SK-N-MC (cell line): ENCODE measurements at regions not wholly inside any gene's neighbourhood (a gene's known extent, or its start where the extent isn't known, plus 50 kb on each side); places are given as distances from the start of the nearest gene placed in this dataset.

Experiments used
- DNase-seq: peaks from one replicate; pipeline ENCODE4 v3.0.0-alpha.2; 2011; ENCODE audit warnings: low read depth, low spot score
- H3K27ac ChIP-seq: fragments of 200-600 bp; sonication (generic); 2 replicates; pipeline ENCODE4 v1.5.1; 2016; ENCODE audit warnings: mixed run types
- H3K36me3 ChIP-seq: fragments of 200-600 bp; sonication (generic); 2 replicates; pipeline ENCODE4 v1.6.1; 2017; ENCODE audit warnings: antibody characterized with exemption, low read length, mixed read lengths; ENCODE audit not compliant: insufficient read depth
- H3K4me3 ChIP-seq: fragments of 200-600 bp; sonication (generic); 2 replicates; pipeline ENCODE4 v1.5.1; 2016
- H3K9ac ChIP-seq: fragments of 200-600 bp; sonication (generic); 2 replicates; pipeline ENCODE4 v1.8.0; 2017; ENCODE audit warnings: mixed run types, mixed read lengths; ENCODE audit not compliant: insufficient read length
- H3K9me3 ChIP-seq: fragments of 200-600 bp; sonication (generic); 2 replicates; pipeline ENCODE4 v1.6.1; 2017; ENCODE audit warnings: low read depth, mild to moderate bottlenecking, antibody characterized with exemption, low read length, moderate library complexity, mixed read lengths
- EZH2 ChIP-seq: fragments of 200-600 bp; sonication (generic); IDR thresholded peaks from one replicate; pipeline ENCODE4 v1.6.1; 2017; ENCODE audit warnings: antibody characterized with exemption
- FOXP2 ChIP-seq: optimal IDR thresholded peaks from 2 replicates; pipeline ENCODE3; 2011; ENCODE audit warnings: mild to moderate bottlenecking, moderate library complexity; ENCODE audit not compliant: insufficient read depth; ENCODE audit errors: extremely low read length, control extremely low read depth
- POLR2AphosphoS5 ChIP-seq: IDR thresholded peaks from 2 replicates; pipeline ENCODE4 v1.6.1; 2012; ENCODE audit warnings: mild to moderate bottlenecking, low read depth, low read length, borderline replicate concordance

DNA sequence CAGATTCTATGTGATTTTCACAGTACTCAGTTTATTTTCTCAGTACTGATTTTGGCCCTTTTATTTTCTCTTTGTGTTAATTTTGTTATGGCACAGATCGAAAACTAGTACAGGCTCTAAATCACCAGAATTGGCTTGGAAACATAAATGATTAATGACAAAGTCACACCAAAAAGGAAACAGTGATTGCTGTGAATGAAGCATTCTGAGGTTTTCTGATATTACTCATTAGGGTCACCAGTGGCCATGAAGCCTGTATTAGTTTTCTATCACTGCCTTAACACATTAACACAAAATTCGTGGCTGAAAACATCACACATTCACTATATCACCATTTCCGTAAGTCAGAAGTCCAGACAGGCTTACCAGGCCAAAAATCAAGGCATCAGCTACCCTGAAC is 343.0 kb upstream of the THRB start:
- no peak overlapping the region for H3K4me3 ChIP-seq
- TF ChIP-seq FOXP2 (no peak), EZH2 (no peak), POLR2AphosphoS5 (no peak)
- no peak overlapping the region for H3K27ac ChIP-seq
- no peaks in the 10 kb centered on the region for H3K36me3 ChIP-seq
- no peak for DNase-seq
- H3K9ac ChIP-seq = no peak overlapping the region
- H3K9me3 ChIP-seq = no peaks in the 10 kb centered on the region

- no peaks in the 10 kb centered on the region for H3K36me3 ChIP-seq
- TF ChIP-seq FOXP2 (no peak), POLR2AphosphoS5 (no peak), EZH2 (no peak)
- DNase-seq = no peak
- H3K27ac ChIP-seq = no peak overlapping the region
- H3K9ac ChIP-seq = no peak overlapping the region
- H3K9me3 ChIP-seq = no peaks in the 10 kb centered on the region
- H3K4me3 ChIP-seq = no peak overlapping the region
Measured at GRCh38 chr3:24838533-24838932, 343.9 kb upstream of the THRB start.

- H3K9ac ChIP-seq = no peak overlapping the region
- no peak for TF ChIP-seq FOXP2
- no peak for TF ChIP-seq POLR2AphosphoS5
- no peak for TF ChIP-seq EZH2
- no peaks in the 10 kb centered on the region for H3K9me3 ChIP-seq
- no peak for DNase-seq
- no peak overlapping the region for H3K27ac ChIP-seq
- H3K4me3 ChIP-seq = no peak overlapping the region
- no peaks in the 10 kb centered on the region for H3K36me3 ChIP-seq
Measured at GRCh38 chr3:24843955-24844354, 349.3 kb upstream of the THRB start.

DNA sequence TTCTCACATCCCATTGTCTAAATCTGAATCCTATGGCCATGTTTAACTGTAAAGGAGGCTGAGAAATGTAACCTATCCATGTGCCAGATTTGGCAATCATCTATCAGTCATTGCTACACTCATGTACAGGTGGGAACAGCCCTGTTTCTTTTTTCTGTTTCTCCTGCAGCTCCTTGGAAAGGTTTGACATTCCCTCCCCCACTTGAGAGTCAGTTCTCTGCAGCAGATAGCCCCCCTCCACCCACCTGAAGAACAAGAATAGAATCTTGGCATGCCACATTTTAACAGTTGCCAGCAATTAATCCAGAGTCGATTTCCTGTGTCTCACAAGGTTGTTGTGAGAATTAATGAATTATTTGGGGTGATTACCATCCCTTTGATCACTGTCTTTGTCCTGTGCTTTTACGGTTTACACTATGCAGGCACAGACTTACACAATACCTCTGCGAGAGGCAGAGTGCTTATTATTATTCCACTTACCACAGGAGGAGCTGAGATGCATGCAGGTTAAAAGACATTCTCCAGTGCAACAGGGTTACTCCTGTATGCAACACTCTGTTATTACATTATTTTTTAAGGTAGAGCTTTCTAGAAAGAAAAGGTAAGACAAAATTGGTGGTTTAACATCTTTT is 351.0 kb upstream of the THRB start:
- no peak overlapping the region for H3K9ac ChIP-seq
- no peaks in the 10 kb centered on the region for H3K36me3 ChIP-seq
- TF ChIP-seq FOXP2 (no peak), EZH2 (no peak), POLR2AphosphoS5 (no peak)
- DNase-seq = no peak
- no peak overlapping the region for H3K4me3 ChIP-seq
- H3K27ac ChIP-seq = no peak overlapping the region
- H3K9me3 ChIP-seq = no peaks in the 10 kb centered on the region

DNA sequence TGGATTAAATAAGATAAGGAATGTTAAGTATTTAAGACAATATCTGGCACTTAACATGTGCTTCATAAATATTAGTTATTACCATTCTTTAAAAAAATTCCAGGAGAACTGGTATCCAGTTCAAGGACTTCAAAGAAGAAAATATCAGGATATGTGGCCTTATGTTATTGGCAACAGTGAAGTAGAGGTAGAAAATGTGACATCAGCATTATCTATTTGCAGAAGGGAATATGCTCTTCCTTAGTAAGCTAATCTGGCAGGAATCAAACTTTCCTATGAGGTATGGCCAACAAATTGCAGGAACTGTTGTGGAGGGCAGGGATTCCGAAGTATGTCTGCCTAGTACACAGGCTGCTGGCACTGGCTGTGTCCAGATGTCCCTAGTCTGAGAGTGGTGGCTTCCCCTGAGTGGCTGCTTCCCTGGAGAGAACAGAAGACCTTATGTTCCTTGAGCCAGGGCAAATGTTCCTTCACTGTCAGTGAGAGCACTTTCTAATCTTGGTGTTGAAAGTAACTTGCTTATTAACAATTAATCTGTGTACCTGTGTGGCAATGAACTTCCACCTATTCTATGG is 351.7 kb upstream of the THRB start:
- no peak overlapping the region for H3K9ac ChIP-seq
- no peak for DNase-seq
- TF ChIP-seq POLR2AphosphoS5 (no peak), FOXP2 (no peak), EZH2 (no peak)
- H3K4me3 ChIP-seq = no peak overlapping the region
- no peaks in the 10 kb centered on the region for H3K36me3 ChIP-seq
- H3K27ac ChIP-seq = no peak overlapping the region
- H3K9me3 ChIP-seq = no peaks in the 10 kb centered on the region

- Histone ChIP-seq H3K36me3 (no peaks in the 10 kb centered on the region), H3K4me3 (no peak overlapping the region), H3K9ac (no peak overlapping the region), H3K9me3 (no peaks in the 10 kb centered on the region), H3K27ac (no peak overlapping the region)
- TF ChIP-seq FOXP2 (no peak), POLR2AphosphoS5 (no peak), EZH2 (no peak)
- no peak for DNase-seq
Measured at GRCh38 chr3:24850245-24850644, 355.6 kb upstream of the THRB start.

GRCh38 chr3:24853685-24854490 is 359.2 kb upstream of the THRB start:
- DNase-seq = no peak
- Histone ChIP-seq H3K36me3 (no peaks in the 10 kb centered on the region), H3K4me3 (no peak overlapping the region), H3K9ac (no peak overlapping the region), H3K9me3 (no peaks in the 10 kb centered on the region), H3K27ac (no peak overlapping the region)
- TF ChIP-seq FOXP2 = no peak
- no peak for TF ChIP-seq POLR2AphosphoS5
- no peak for TF ChIP-seq EZH2

DNA sequence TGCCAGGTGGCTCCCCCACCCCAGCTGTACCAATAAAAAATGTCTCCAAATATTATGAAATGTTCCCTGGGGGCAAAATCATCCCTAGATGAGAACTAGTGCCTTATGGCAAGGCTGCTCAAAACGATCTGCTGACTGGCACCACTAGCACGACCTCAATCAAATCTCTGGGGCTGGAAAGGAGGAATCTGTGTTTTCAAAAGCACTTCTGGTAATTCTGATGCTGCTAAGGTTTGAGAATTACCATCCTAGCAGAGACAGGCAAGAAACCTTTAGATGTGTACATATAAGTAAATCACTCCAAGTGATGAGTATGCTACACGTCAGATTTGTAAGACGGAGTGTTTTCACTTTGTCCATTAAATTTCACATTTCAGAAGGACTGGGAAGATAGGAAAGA is 360.1 kb upstream of the THRB start:
- DNase-seq = no peak
- H3K36me3 ChIP-seq = no peaks in the 10 kb centered on the region
- H3K9ac ChIP-seq = no peak overlapping the region
- no peaks in the 10 kb centered on the region for H3K9me3 ChIP-seq
- no peak for TF ChIP-seq EZH2
- TF ChIP-seq POLR2AphosphoS5 = no peak
- no peak for TF ChIP-seq FOXP2
- no peak overlapping the region for H3K4me3 ChIP-seq
- no peak overlapping the region for H3K27ac ChIP-seq
